Esophagus squamous epithelium (tissue), 4 donors: ENCODE measurements at regions not wholly inside any gene's neighbourhood (a gene's known extent, or its start where the extent isn't known, plus 50 kb on each side); places are given as distances from the start of the nearest gene placed in this dataset.

ENCODE experiments used
- POLR2A ChIP-seq, 4 donors: fragments of 450-650 bp; IDR thresholded peaks; one replicate each; pipeline ENCODE4 v1.6.1; 2017; ENCODE audit warnings: antibody characterized with exemption in 4 of 4, mild to moderate bottlenecking in 4 of 4, moderate library complexity in 3 of 4
- TF ChIP-seq, protein P1 (sequence below), 6 experiments: fragments of 450-650 bp in 4 of 6; fragments of 200-600 bp in 2 of 6; sonication (generic) in 2 of 6; IDR thresholded peaks; one replicate each; pipeline ENCODE4 v1.5.1; 2016 to 2019; ENCODE audit warnings: antibody characterized with exemption in 6 of 6, mild to moderate bottlenecking in 4 of 6, moderate library complexity in 4 of 6

DNA sequence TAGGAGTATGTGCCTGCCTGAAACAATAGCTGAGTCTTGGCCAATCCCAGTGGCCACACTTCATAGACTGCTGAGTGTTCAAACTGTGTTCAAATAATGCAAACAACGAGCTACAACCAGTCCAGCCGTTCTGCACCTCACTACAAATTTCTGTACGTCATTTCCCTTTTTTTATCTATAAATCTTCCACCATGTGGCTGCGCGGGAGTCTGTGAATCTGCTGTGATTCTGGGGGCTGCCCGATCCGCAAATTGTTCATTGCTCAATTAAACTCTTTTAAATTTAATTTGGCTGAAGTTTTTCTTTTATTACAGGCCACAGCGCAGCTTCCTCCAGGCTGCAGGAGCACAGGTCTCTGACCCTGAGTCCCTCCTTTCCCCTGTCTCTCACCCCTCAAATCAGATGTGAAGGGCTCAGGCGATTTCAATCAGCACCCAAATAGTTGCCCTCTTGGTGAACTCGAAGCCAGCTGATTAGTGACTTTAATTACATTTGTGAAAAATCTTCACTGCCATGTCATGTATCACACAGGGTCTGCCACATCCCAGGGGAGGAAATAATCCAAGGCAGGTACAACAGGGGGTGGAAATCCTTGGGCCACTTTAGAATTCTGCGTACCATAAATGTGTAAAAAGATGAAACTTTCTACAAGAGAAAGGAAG is 145.6 kb downstream of the NDUFA10 start:
- TF ChIP-seq, protein P1, sequence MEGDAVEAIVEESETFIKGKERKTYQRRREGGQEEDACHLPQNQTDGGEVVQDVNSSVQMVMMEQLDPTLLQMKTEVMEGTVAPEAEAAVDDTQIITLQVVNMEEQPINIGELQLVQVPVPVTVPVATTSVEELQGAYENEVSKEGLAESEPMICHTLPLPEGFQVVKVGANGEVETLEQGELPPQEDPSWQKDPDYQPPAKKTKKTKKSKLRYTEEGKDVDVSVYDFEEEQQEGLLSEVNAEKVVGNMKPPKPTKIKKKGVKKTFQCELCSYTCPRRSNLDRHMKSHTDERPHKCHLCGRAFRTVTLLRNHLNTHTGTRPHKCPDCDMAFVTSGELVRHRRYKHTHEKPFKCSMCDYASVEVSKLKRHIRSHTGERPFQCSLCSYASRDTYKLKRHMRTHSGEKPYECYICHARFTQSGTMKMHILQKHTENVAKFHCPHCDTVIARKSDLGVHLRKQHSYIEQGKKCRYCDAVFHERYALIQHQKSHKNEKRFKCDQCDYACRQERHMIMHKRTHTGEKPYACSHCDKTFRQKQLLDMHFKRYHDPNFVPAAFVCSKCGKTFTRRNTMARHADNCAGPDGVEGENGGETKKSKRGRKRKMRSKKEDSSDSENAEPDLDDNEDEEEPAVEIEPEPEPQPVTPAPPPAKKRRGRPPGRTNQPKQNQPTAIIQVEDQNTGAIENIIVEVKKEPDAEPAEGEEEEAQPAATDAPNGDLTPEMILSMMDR (IDR thresholded peaks at IDR 0.05): no peak
- no peak for TF ChIP-seq POLR2A (IDR thresholded peaks at IDR 0.05)
